SH-SY5Y (cell line): ENCODE measurements at regions not wholly inside any gene's neighbourhood (a gene's known extent, or its start where the extent isn't known, plus 50 kb on each side); places are given as distances from the start of the nearest gene placed in this dataset.

Experiments used
- GATA2 ChIP-seq: IDR thresholded peaks from 2 replicates; pipeline ENCODE4 v1.6.1; 2011; ENCODE audit warnings: mild to moderate bottlenecking, low read depth, low read length
- GATA3 ChIP-seq: IDR thresholded peaks from 2 replicates; pipeline ENCODE4 v1.6.1; 2011; ENCODE audit warnings: low read depth, mild to moderate bottlenecking, low read length, moderate library complexity

- no peak for TF ChIP-seq GATA2
- TF ChIP-seq GATA3, result no peak
Observed at GRCh38 chr4:18917689-18918088, 896.1 kb upstream of the LCORL start.
